PC-9 (cell line): ENCODE measurements at regions not wholly inside any gene's neighbourhood (a gene's known extent, or its start where the extent isn't known, plus 50 kb on each side); places are given as distances from the start of the nearest gene placed in this dataset.
A peak's percentile ranks its signal among the peaks of the same experiment; 100 is the strongest.
"Not testable (repeated sequence)": the region's sequence is repeated elsewhere in the genome, so short reads cannot be mapped to it uniquely, and the experiment has no call there.

Source experiments
- BruUV-seq: library from RNA; stranded (reverse); fragments of 400-500 nt; replicated peaks from 2 replicates; lab custom pipeline; 2021; lab: Mats Ljungman, UMichigan
- CTCF ChIA-PET: fragments of 300-600 bp; sonication (Branson Sonifier 250); formaldehyde crosslinking; loops from one replicate; lab custom pipeline; 2022; ENCODE audit warnings: antibody characterized with exemption; lab: Charles Lee
- POLR2A ChIA-PET: fragments of 300-600 bp; sonication (Branson Sonifier 250); formaldehyde crosslinking; loops from one replicate; lab custom pipeline; 2022; ENCODE audit warnings: antibody characterized with exemption; ENCODE audit not compliant: unreplicated experiment; lab: Charles Lee
- DNase-seq, 2 experiments: peaks; one replicate each; pipeline versions ENCODE4 v3.0.0 to v3.0.0-alpha.2; 2015 to 2022; ENCODE audit warnings: mixed read lengths in 1 of 2
- H2AFZ ChIP-seq: fragments of 200-600 bp; sonication (generic); 2 replicates; pipeline ENCODE4 v1.8.1; 2017; ENCODE audit warnings: antibody characterized with exemption
- H3F3A ChIP-seq: fragments of 200-600 bp; sonication (generic); 2 replicates; pipeline ENCODE4 v1.8.1; 2017; ENCODE audit warnings: antibody characterized with exemption, mild to moderate bottlenecking, low read depth; ENCODE audit not compliant: insufficient read depth
- H3K27ac ChIP-seq: fragments of 200-600 bp; sonication (generic); 2 replicates; pipeline ENCODE4 v1.6.1; 2016; ENCODE audit warnings: mixed run types
- H3K27me3 ChIP-seq: fragments of 200-600 bp; sonication (generic); 2 replicates; pipeline ENCODE4 v1.6.1; 2016; ENCODE audit warnings: low read depth, mixed run types; ENCODE audit not compliant: insufficient read depth
- H3K36me3 ChIP-seq: fragments of 200-600 bp; sonication (generic); 2 replicates; pipeline ENCODE4 v1.6.1; 2016; ENCODE audit warnings: low read depth, mixed run types
- H3K4me1 ChIP-seq: fragments of 200-600 bp; sonication (generic); replicated peaks from 2 replicates; pipeline ENCODE4 v1.6.1; 2016; ENCODE audit warnings: mixed run types; ENCODE audit not compliant: insufficient read depth
- H3K4me2 ChIP-seq: fragments of 200-600 bp; sonication (generic); 2 replicates; pipeline ENCODE4 v1.6.1; 2017; ENCODE audit warnings: mixed run types
- H3K4me3 ChIP-seq: fragments of 200-600 bp; sonication (generic); 2 replicates; pipeline ENCODE4 v1.6.1; 2016; ENCODE audit warnings: mixed run types
- H3K79me2 ChIP-seq: fragments of 200-600 bp; sonication (generic); 2 replicates; pipeline ENCODE4 v1.6.1; 2017; ENCODE audit warnings: low read depth, mixed run types
- H3K9me2 ChIP-seq: fragments of 200-600 bp; sonication (generic); 2 replicates; pipeline ENCODE4 v1.8.1; 2017; ENCODE audit warnings: mild to moderate bottlenecking; ENCODE audit not compliant: insufficient read depth
- H3K9me3 ChIP-seq: fragments of 200-600 bp; sonication (generic); 2 replicates; pipeline ENCODE4 v1.8.1; 2016; ENCODE audit warnings: low read depth; ENCODE audit not compliant: insufficient read depth
- H4K20me1 ChIP-seq: fragments of 200-600 bp; sonication (generic); 2 replicates; pipeline ENCODE4 v1.8.1; 2017; ENCODE audit not compliant: insufficient read depth
- EZH2 ChIP-seq: fragments of 200-600 bp; sonication (generic); IDR thresholded peaks from 2 replicates; pipeline ENCODE4 v1.8.0; 2017; ENCODE audit warnings: antibody characterized with exemption, low read depth
- intact Hi-C: fragments of 100-400 bp; cut with micrococcal nuclease; formaldehyde crosslinking; loops from one replicate; pipeline ENCODE4 v1.10.0; 2022; ENCODE audit not compliant: unreplicated experiment
- TF ChIP-seq, protein P1 (sequence below): fragments of 200-600 bp; sonication (generic); conservative IDR thresholded peaks from 2 replicates; pipeline ENCODE4 v1.6.1; 2017; ENCODE audit warnings: mixed run types, antibody characterized with exemption, mild to moderate bottlenecking, moderate library complexity

- H3K27me3 ChIP-seq = no peaks in the 10 kb centered on the region
- no peak overlapping the region for H3K4me3 ChIP-seq
- no peaks in the 10 kb centered on the region for H3K4me1 ChIP-seq
- intact Hi-C loops = no loop called here
- TF ChIP-seq, protein P1, sequence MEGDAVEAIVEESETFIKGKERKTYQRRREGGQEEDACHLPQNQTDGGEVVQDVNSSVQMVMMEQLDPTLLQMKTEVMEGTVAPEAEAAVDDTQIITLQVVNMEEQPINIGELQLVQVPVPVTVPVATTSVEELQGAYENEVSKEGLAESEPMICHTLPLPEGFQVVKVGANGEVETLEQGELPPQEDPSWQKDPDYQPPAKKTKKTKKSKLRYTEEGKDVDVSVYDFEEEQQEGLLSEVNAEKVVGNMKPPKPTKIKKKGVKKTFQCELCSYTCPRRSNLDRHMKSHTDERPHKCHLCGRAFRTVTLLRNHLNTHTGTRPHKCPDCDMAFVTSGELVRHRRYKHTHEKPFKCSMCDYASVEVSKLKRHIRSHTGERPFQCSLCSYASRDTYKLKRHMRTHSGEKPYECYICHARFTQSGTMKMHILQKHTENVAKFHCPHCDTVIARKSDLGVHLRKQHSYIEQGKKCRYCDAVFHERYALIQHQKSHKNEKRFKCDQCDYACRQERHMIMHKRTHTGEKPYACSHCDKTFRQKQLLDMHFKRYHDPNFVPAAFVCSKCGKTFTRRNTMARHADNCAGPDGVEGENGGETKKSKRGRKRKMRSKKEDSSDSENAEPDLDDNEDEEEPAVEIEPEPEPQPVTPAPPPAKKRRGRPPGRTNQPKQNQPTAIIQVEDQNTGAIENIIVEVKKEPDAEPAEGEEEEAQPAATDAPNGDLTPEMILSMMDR = no peak
- ChIA-PET POLR2A (no interaction called here), CTCF (no interaction called here)
- no peaks in the 10 kb centered on the region for H3K79me2 ChIP-seq
- no peaks in the 10 kb centered on the region for H3K9me3 ChIP-seq
- no peak overlapping the region for H3K27ac ChIP-seq
- H3K4me2 ChIP-seq = no peak overlapping the region
- BruUV-seq = no TSS peak
- H3K9me2 ChIP-seq = no peaks in the 10 kb centered on the region
- no peaks in the 10 kb centered on the region for H3F3A ChIP-seq
- H3K36me3 ChIP-seq = no peaks in the 10 kb centered on the region
- no peak for DNase-seq
- no peaks in the 10 kb centered on the region for H4K20me1 ChIP-seq
- no peak overlapping the region for H2AFZ ChIP-seq
Observed at GRCh38 chr6:81601918-81602317, 150.6 kb downstream of the TENT5A start.

DNA sequence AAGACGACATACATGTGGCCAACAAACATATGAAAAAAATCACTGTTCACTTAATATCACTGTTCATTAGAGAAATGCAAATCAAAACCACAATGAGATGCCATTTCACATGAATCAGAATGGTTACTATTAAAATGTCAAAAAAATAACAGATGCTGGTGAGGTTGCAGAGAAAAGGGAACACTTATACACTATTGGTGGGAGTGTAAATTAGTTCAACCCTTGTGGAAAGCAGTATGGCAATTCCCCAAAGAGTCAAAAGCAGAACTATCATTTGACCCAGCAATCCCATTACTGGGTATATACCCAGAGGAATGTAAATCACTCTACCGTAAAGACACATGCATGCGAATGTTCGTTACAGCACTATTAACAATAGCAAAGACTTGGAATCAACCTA, 152.0 kb downstream of the TENT5A start:
- BruUV-seq, H4K20me1 ChIP-seq, H3K27ac ChIP-seq, H2AFZ ChIP-seq, H3K4me2 ChIP-seq, DNase-seq, H3F3A ChIP-seq, H3K9me3 ChIP-seq, H3K36me3 ChIP-seq, H3K4me3 ChIP-seq, intact Hi-C loops, POLR2A ChIA-PET, H3K9me2 ChIP-seq, H3K79me2 ChIP-seq, H3K4me1 ChIP-seq, H3K27me3 ChIP-seq, CTCF ChIA-PET: not testable (repeated sequence)

- DNase-seq = peak in 1 of 2 experiments; percentile 40
- no peaks in the 10 kb centered on the region for H3K79me2 ChIP-seq
- no peak overlapping the region for H3K4me2 ChIP-seq
- no peak overlapping the region for H2AFZ ChIP-seq
- H4K20me1 ChIP-seq = no peaks in the 10 kb centered on the region
- no peak overlapping the region for H3K27ac ChIP-seq
- no peaks in the 10 kb centered on the region for H3F3A ChIP-seq
- H3K9me2 ChIP-seq = no peaks in the 10 kb centered on the region
- H3K9me3 ChIP-seq = no peaks in the 10 kb centered on the region
- no peak for TF ChIP-seq EZH2
- TF ChIP-seq, protein P1 = no peak
- H3K4me3 ChIP-seq = no peak overlapping the region
- no peaks in the 10 kb centered on the region for H3K4me1 ChIP-seq
- ChIA-PET CTCF (interaction anchor here (0.6 kb wide), 1 partner anchor 29 kb away, joined by 3 read pairs; no protein-coding TSS in a partner anchor), POLR2A (no interaction called here)
- H3K27me3 ChIP-seq = no peaks in the 10 kb centered on the region
- no peaks in the 10 kb centered on the region for H3K36me3 ChIP-seq
- BruUV-seq = no TSS peak
- intact Hi-C loops = no loop called here
Observed at GRCh38 chr6:81594501-81594900, 158.0 kb downstream of the TENT5A start.

DNA sequence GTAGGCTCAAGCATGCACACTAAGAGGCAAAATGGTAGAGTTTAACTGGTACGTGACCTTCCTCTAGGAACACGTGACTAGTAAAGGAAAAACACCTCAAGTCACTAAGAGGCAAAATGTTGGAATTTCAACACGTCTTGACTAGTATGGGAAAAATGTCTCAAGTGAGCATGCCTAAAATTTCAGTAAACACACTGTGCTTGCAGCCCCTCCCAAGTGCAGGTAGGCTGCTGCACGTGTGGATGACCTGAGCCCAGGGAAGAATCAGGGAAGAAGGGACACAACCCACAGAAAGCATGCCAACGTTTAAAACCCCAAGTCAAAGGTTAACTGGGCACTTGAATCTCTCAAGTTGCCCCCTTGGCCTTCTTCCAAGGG, 162.2 kb downstream of the TENT5A start:
- BruUV-seq = no TSS peak
- no peak for DNase-seq
- Histone ChIP-seq H3K4me3 (no peak overlapping the region), H3F3A (no peaks in the 10 kb centered on the region), H3K9me3 (no peaks in the 10 kb centered on the region), H3K4me2 (no peak overlapping the region), H3K27ac (no peak overlapping the region), H2AFZ (no peak overlapping the region), H4K20me1 (no peaks in the 10 kb centered on the region), H3K9me2 (no peaks in the 10 kb centered on the region), H3K79me2 (no peaks in the 10 kb centered on the region), H3K36me3 (no peaks in the 10 kb centered on the region), H3K27me3 (no peaks in the 10 kb centered on the region), H3K4me1 (no peaks in the 10 kb centered on the region)
- intact Hi-C loops = no loop called here
- no peak for TF ChIP-seq EZH2
- TF ChIP-seq, protein P1 = no peak
- ChIA-PET CTCF (no interaction called here), POLR2A (no interaction called here)
